IMR-90 (cell line): ENCODE measurements at regions not wholly inside any gene's neighbourhood (a gene's known extent, or its start where the extent isn't known, plus 50 kb on each side); places are given as distances from the start of the nearest gene placed in this dataset.

Experiments
- ATAC-seq: fragments of 200-7000 bp; cut with Tn5 transposase; 2 replicates; pipeline ENCODE4 v1.9.1; 2020; ENCODE audit warnings: low read depth, mild to moderate bottlenecking, moderate library complexity
- BruUV-seq: library from RNA; stranded (reverse); fragments of 400-500 nt; replicated peaks from 2 replicates; lab custom pipeline; 2021; lab: Mats Ljungman, UMichigan
- CTCF ChIA-PET: fragments of 300-600 bp; formaldehyde crosslinking; extraction: SDS; loops from one replicate; lab custom pipeline; 2021; ENCODE audit warnings: antibody characterized with exemption; lab: Yijun Ruan, JAX
- POLR2A ChIA-PET: fragments of 300-600 bp; sonication (Branson Sonifier 250); formaldehyde crosslinking; loops from one replicate; lab custom pipeline; 2022; ENCODE audit warnings: antibody characterized with exemption; ENCODE audit not compliant: unreplicated experiment; lab: Charles Lee
- DNase-seq: peaks from one replicate; pipeline ENCODE4 v3.0.0; 2013
- H2AFZ ChIP-seq: replicated peaks from 2 replicates; pipeline ENCODE3; 2013; ENCODE audit warnings: low read length, mild to moderate bottlenecking; ENCODE audit not compliant: poor library complexity
- H2AK5ac ChIP-seq: 2 replicates; pipeline ENCODE4 v1.6.1; 2013; ENCODE audit warnings: low read depth, low read length, inconsistent platforms
- H2AK9ac ChIP-seq: replicated peaks from 2 replicates; pipeline ENCODE3; 2013; ENCODE audit warnings: mild to moderate bottlenecking, low read depth, low read length, moderate library complexity; ENCODE audit not compliant: poor library complexity
- H2BK120ac ChIP-seq: 2 replicates; pipeline ENCODE4 v1.6.1; 2013; ENCODE audit warnings: low read depth, low read length, inconsistent platforms
- H2BK15ac ChIP-seq: 3 replicates; pipeline ENCODE4 v1.6.1; 2013; ENCODE audit warnings: low read depth, low read length, inconsistent platforms
- H2BK20ac ChIP-seq: 2 replicates; pipeline ENCODE4 v1.6.1; 2013; ENCODE audit warnings: low read depth, mild to moderate bottlenecking, inconsistent platforms, low read length, moderate library complexity
- H2BK5ac ChIP-seq: 2 replicates; pipeline ENCODE4 v1.6.1; 2013; ENCODE audit warnings: mild to moderate bottlenecking, low read depth, low read length, inconsistent platforms; ENCODE audit not compliant: poor library complexity, severe bottlenecking
- H3K14ac ChIP-seq: replicated peaks from 2 replicates; pipeline ENCODE4 v1.6.1; 2013; ENCODE audit warnings: low read depth, low read length, inconsistent platforms
- H3K18ac ChIP-seq: 2 replicates; pipeline ENCODE4 v1.6.1; 2013; ENCODE audit warnings: low read depth, low read length, control low read depth
- H3K23ac ChIP-seq: 2 replicates; pipeline ENCODE4 v1.6.1; 2013; ENCODE audit warnings: low read depth, low read length, inconsistent platforms
- H3K27ac ChIP-seq: 2 replicates; pipeline ENCODE4 v1.5.1; 2013; ENCODE audit warnings: mild to moderate bottlenecking, control low read depth, low read length; ENCODE audit not compliant: insufficient read depth
- H3K27me3 ChIP-seq: 2 replicates; pipeline ENCODE4 v1.6.1; 2013; ENCODE audit warnings: low read length; ENCODE audit not compliant: control insufficient read depth, insufficient read depth
- H3K36me3 ChIP-seq: 2 replicates; pipeline ENCODE4 v1.6.1; 2013; ENCODE audit warnings: low read length, mixed read lengths; ENCODE audit not compliant: control insufficient read depth, insufficient read depth
- H3K4ac ChIP-seq: 2 replicates; pipeline ENCODE4 v1.6.1; 2013; ENCODE audit warnings: low read depth, low read length, inconsistent platforms
- H3K4me1 ChIP-seq: 2 replicates; pipeline ENCODE4 v1.6.1; 2013; ENCODE audit warnings: low read length, mixed read lengths; ENCODE audit not compliant: control insufficient read depth, insufficient read depth
- H3K4me2 ChIP-seq: 2 replicates; pipeline ENCODE4 v1.6.1; 2013; ENCODE audit warnings: low read depth, mild to moderate bottlenecking, control low read depth, low read length, moderate library complexity
- H3K4me3 ChIP-seq: 2 replicates; pipeline ENCODE4 v1.5.1; 2013; ENCODE audit warnings: low read depth, mild to moderate bottlenecking, control low read depth, low read length, moderate library complexity; ENCODE audit not compliant: insufficient read depth
- H3K56ac ChIP-seq: 2 replicates; pipeline ENCODE4 v1.6.1; 2013; ENCODE audit warnings: low read length, inconsistent platforms; ENCODE audit not compliant: insufficient read depth; ENCODE audit errors: extremely low read depth
- H3K79me1 ChIP-seq, 2 experiments: 2 replicates each; pipeline ENCODE4 v1.6.1; 2013; ENCODE audit warnings: low read length in 2 of 2, inconsistent platforms in 1 of 2, low read depth in 1 of 2
- H3K9ac ChIP-seq: 2 replicates; pipeline ENCODE4 v1.6.1; 2013; ENCODE audit warnings: low read depth, low read length, control low read depth
- H3K9me1 ChIP-seq: 2 replicates; pipeline ENCODE4 v1.6.1; 2013; ENCODE audit warnings: low read length, inconsistent platforms; ENCODE audit not compliant: insufficient read depth
- H3K9me3 ChIP-seq: 2 replicates; pipeline ENCODE4 v1.6.1; 2013; ENCODE audit warnings: low read length; ENCODE audit not compliant: control insufficient read depth, insufficient read depth
- H4K20me1 ChIP-seq: 2 replicates; pipeline ENCODE4 v1.6.1; 2013; ENCODE audit warnings: low read length, inconsistent platforms; ENCODE audit not compliant: insufficient read depth
- H4K5ac ChIP-seq: 2 replicates; pipeline ENCODE4 v1.6.1; 2013; ENCODE audit warnings: mild to moderate bottlenecking, low read depth, low read length, control low read depth
- H4K8ac ChIP-seq, 2 experiments: 2 replicates each; pipeline ENCODE4 v1.6.1; 2013; ENCODE audit warnings: low read depth in 2 of 2, low read length in 2 of 2, control low read depth in 1 of 2, inconsistent platforms in 1 of 2
- H4K91ac ChIP-seq: 2 replicates; pipeline ENCODE4 v1.6.1; 2013; ENCODE audit warnings: low read depth, low read length, inconsistent platforms; ENCODE audit not compliant: insufficient read depth
- CHD1 ChIP-seq: IDR thresholded peaks from 2 replicates; pipeline ENCODE4 v1.6.1; 2012; ENCODE audit warnings: low read depth, low read length, improper control_type of control experiment
- MXI1 ChIP-seq: IDR thresholded peaks from 2 replicates; pipeline ENCODE4 v1.6.1; 2012; ENCODE audit warnings: low read depth, mild to moderate bottlenecking, low read length, moderate library complexity, borderline replicate concordance
- WGBS, 2 experiments: methylation state at CpG; one replicate each; pipeline versions ENCODE4 v1.1.5 to v1.1.7; 2013; ENCODE audit warnings: missing lambda C conversion rate in 2 of 2; ENCODE audit not compliant: insufficient read length in 1 of 2; ENCODE audit errors: extremely low coverage in 2 of 2; 5-methylcytosine and 5-hydroxymethylcytosine counted together
- dilution Hi-C: fragments of 300-500 bp; cut with HindIII; formaldehyde crosslinking; loops from one replicate; pipeline ENCODE4 v1.14.3; 2018; ENCODE audit warnings: low sequenced_read_pairs; ENCODE audit not compliant: unreplicated experiment
- in situ Hi-C: fragments of 300-500 bp; cut with MboI; formaldehyde crosslinking; loops from 3 replicates; pipeline ENCODE4 v1.14.3; 2019; ENCODE audit warnings: low sequenced_read_pairs, inconsistent platforms, mixed read lengths
- intact Hi-C: fragments of 100-400 bp; cut with micrococcal nuclease; formaldehyde crosslinking; loops from 2 replicates; pipeline ENCODE4 v1.10.0; 2022
- TF ChIP-seq, protein P1 (sequence below): conservative IDR thresholded peaks from 2 replicates; pipeline ENCODE4 v1.5.1; 2012; ENCODE audit warnings: mild to moderate bottlenecking, low read depth, low read length, improper control_type of control experiment

DNA sequence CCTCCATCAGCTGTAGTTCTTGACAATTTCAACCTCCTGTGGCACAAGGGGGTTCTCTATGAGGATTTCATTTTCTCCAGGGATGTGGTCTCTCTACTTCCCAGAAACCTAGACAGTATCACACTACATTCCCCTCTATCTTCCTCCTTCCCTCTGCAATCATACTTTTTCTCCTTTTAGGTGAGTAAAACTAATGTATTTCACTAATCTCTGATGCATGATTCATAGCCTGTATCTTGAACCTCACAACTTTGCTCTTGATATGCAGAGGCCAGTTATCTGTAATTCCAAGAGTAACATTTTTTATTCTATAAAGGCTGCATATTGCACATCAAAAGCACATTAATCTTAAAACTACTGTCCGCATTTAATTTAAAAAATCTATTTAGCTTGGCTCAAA is 449.6 kb downstream of the RFPL4B start:
- WGBS, 2 experiments, result no CpG with 5 or more reads among the region's 1 CpG

More for the DNA sequence above, 449.6 kb downstream of the RFPL4B start:
- H3K14ac ChIP-seq, result no peak overlapping the region
- H3K18ac ChIP-seq, result no peak overlapping the region
- DNase-seq, result no peak
- no peak overlapping the region for H3K4ac ChIP-seq
- no peak for ATAC-seq
- H2AK9ac ChIP-seq, result no peak overlapping the region
- TF ChIP-seq, protein P1, sequence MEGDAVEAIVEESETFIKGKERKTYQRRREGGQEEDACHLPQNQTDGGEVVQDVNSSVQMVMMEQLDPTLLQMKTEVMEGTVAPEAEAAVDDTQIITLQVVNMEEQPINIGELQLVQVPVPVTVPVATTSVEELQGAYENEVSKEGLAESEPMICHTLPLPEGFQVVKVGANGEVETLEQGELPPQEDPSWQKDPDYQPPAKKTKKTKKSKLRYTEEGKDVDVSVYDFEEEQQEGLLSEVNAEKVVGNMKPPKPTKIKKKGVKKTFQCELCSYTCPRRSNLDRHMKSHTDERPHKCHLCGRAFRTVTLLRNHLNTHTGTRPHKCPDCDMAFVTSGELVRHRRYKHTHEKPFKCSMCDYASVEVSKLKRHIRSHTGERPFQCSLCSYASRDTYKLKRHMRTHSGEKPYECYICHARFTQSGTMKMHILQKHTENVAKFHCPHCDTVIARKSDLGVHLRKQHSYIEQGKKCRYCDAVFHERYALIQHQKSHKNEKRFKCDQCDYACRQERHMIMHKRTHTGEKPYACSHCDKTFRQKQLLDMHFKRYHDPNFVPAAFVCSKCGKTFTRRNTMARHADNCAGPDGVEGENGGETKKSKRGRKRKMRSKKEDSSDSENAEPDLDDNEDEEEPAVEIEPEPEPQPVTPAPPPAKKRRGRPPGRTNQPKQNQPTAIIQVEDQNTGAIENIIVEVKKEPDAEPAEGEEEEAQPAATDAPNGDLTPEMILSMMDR, result no peak
- TF ChIP-seq MXI1 (no peak), CHD1 (no peak)
- H3K79me1 ChIP-seq, result no peaks in the 10 kb centered on the region
- no peak overlapping the region for H2AFZ ChIP-seq
- H3K56ac ChIP-seq, result no peak overlapping the region
- no peak overlapping the region for H2BK120ac ChIP-seq
- H2BK20ac ChIP-seq, result no peak overlapping the region
- H4K20me1 ChIP-seq, result no peaks in the 10 kb centered on the region
- no peak overlapping the region for H4K8ac ChIP-seq
- BruUV-seq, result no TSS peak
- no peaks in the 10 kb centered on the region for H3K36me3 ChIP-seq
- dilution Hi-C loops (no loop called here), in situ Hi-C loops (no loop called here), intact Hi-C loops (no loop called here)
- H2BK5ac ChIP-seq, result no peak overlapping the region
- peaks cover 3% of the 10 kb centered on the region; the same call in 1 of the 2 replicates for H3K9me1 ChIP-seq
- no peak overlapping the region for H3K4me2 ChIP-seq
- H2BK15ac ChIP-seq, result no peak overlapping the region
- no peak overlapping the region for H4K5ac ChIP-seq
- H3K4me1 ChIP-seq, result peaks cover 2% of the 10 kb centered on the region
- H4K91ac ChIP-seq, result no peak overlapping the region
- H3K27ac ChIP-seq, result no peak overlapping the region
- POLR2A ChIA-PET, result no interaction called here
- H2AK5ac ChIP-seq, result no peak overlapping the region
- no peak overlapping the region for H3K23ac ChIP-seq
- CTCF ChIA-PET, result no interaction called here
- peaks cover 3% of the 10 kb centered on the region; the same call in 1 of the 2 replicates for H3K9me3 ChIP-seq
- no peak overlapping the region for H3K9ac ChIP-seq
- no peaks in the 10 kb centered on the region for H3K27me3 ChIP-seq
- H3K4me3 ChIP-seq, result no peak overlapping the region
